Small intestine (tissue), 7 donors: ENCODE measurements at regions not wholly inside any gene's neighbourhood (a gene's known extent, or its start where the extent isn't known, plus 50 kb on each side); places are given as distances from the start of the nearest gene placed in this dataset.
"Not testable (repeated sequence)": the region's sequence is repeated elsewhere in the genome, so short reads cannot be mapped to it uniquely, and the experiment has no call there.

Source experiments
- DNase-seq, 2 donors: peaks; one replicate each; pipeline versions ENCODE4 v3.0.0 to v3.0.0-alpha.2; 2013
- FAIRE-seq: peaks from 2 replicates; lab custom pipeline; 2012; peaks lifted over from hg19 to GRCh38; lab: Jason Lieb, UNC
- H3K27ac ChIP-seq, 3 donors: one replicate each; pipeline ENCODE4 v1.5.1; 2013; ENCODE audit warnings: low read length in 2 of 3, mild to moderate bottlenecking in 2 of 3, control low read depth in 1 of 3, inconsistent platforms in 1 of 3, low read depth in 1 of 3, moderate library complexity in 1 of 3
- H3K27me3 ChIP-seq, 3 donors: one replicate each; pipeline ENCODE4 v1.6.1; 2013; ENCODE audit warnings: low read length in 3 of 3, inconsistent platforms in 1 of 3; ENCODE audit not compliant: control insufficient read depth in 3 of 3, insufficient read depth in 3 of 3
- H3K36me3 ChIP-seq, 3 donors: one replicate each; pipeline ENCODE4 v1.6.1; 2013; ENCODE audit warnings: low read length in 3 of 3, inconsistent platforms in 1 of 3, low read depth in 1 of 3, mild to moderate bottlenecking in 1 of 3, moderate library complexity in 1 of 3; ENCODE audit not compliant: control insufficient read depth in 3 of 3, insufficient read depth in 2 of 3
- H3K4me1 ChIP-seq, 3 donors: one replicate each; pipeline ENCODE4 v1.6.1; 2013; ENCODE audit warnings: low read length in 2 of 3, inconsistent platforms in 1 of 3, low read depth in 1 of 3, mild to moderate bottlenecking in 1 of 3, moderate library complexity in 1 of 3; ENCODE audit not compliant: control insufficient read depth in 3 of 3, insufficient read depth in 2 of 3
- H3K4me3 ChIP-seq, 3 donors: one replicate each; pipeline ENCODE4 v1.5.1; 2013; ENCODE audit warnings: low read length in 3 of 3, control low read depth in 1 of 3, inconsistent platforms in 1 of 3, low read depth in 1 of 3, mild to moderate bottlenecking in 1 of 3, moderate library complexity in 1 of 3
- H3K9me3 ChIP-seq, 2 donors: one replicate each; pipeline ENCODE4 v1.6.1; 2013; ENCODE audit warnings: low read depth in 1 of 2, low read length in 1 of 2; ENCODE audit not compliant: control insufficient read depth in 2 of 2, insufficient read depth in 1 of 2
- WGBS, 3 donors: extraction: QIAGEN DNeasy Blood & Tissue Kit; methylation state at CpG; one replicate each; pipeline ENCODE4 v1.1.7; 2013; 5-methylcytosine and 5-hydroxymethylcytosine counted together
- donor health status: healthy with polysubstance abuse.
- donor health status: control.
- donor health status: control.
- donor health status: Bipolar disorder and iron deficiency.
- donor health status: healthy.

- FAIRE-seq, result not testable (repeated sequence)
- WGBS, 3 donors, result 93 to 95% (median 95%) methylated on average over 14 of the region's 14 CpGs
Measured at GRCh38 chr4:114044351-114044750, 64.9 kb upstream of the ARSJ start.

GRCh38 chr4:114046331-114046730 is 66.9 kb upstream of the ARSJ start:
- WGBS, 3 donors, result 78 to 91% (median 78%) methylated on average over 3 of the region's 3 CpGs
- DNase-seq, result no peak
- no peak overlapping the region for H3K4me3 ChIP-seq
- H3K9me3 ChIP-seq, result no peaks in the 10 kb centered on the region
- H3K27ac ChIP-seq, result no peak overlapping the region
- H3K36me3 ChIP-seq, result no peaks in the 10 kb centered on the region
- no peak for FAIRE-seq
- no peaks in the 10 kb centered on the region for H3K4me1 ChIP-seq
- H3K27me3 ChIP-seq, result no peaks in the 10 kb centered on the region

More at GRCh38 chr4:114044351-114044750, 64.9 kb upstream of the ARSJ start:
- not testable (repeated sequence) for DNase-seq, H3K9me3 ChIP-seq, H3K27ac ChIP-seq, H3K27me3 ChIP-seq, H3K4me3 ChIP-seq, H3K4me1 ChIP-seq, H3K36me3 ChIP-seq

DNA sequence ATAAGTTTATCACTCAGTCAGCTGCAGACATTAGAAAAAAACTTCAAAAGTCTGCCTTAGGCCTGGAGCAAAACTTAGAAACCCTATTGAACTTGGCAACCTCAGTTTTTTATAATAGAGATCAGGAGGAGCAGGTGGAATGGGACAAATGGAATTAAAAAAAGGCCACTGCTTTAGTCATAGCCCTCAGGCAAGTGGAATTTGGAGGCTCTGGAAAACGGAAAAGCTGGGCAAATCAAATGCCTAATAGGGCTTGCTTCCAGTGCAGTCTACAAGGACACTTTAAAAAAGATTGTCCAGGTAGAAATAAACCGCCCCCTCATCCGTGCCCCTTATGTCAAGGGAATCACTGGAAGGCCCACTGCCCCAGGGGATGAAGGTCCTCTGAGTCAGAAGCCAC is 68.7 kb upstream of the ARSJ start:
- not testable (repeated sequence) for H3K36me3 ChIP-seq, H3K27ac ChIP-seq, H3K27me3 ChIP-seq, H3K9me3 ChIP-seq, H3K4me3 ChIP-seq, H3K4me1 ChIP-seq, FAIRE-seq, DNase-seq
- WGBS, 3 donors, result 69 to 82% (median 70%) methylated on average over 3 of the region's 3 CpGs

DNA sequence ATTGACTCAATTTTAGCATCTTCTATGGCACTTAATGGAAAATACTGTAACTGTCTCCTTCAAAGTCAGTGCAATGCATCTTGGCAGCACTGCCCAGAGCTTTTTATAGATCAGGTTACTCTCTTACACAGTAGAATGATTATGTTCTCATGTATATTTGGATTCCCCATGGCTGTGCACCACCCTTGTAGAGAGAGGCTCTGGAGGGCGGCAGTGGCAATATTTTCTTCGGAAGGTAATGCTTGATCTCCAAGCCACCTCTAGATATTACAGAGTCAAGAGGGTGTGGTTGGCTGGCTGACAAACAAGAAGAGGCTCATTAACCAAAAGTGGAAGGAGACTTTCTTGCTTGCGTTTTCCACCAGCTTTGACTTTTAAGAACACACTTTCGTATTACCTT is 72.8 kb upstream of the ARSJ start:
- no peak overlapping the region for H3K4me3 ChIP-seq
- 86 to 91% (median 90%) methylated on average over 4 of the region's 4 CpGs for WGBS, 3 donors
- no peaks in the 10 kb centered on the region for H3K9me3 ChIP-seq
- H3K4me1 ChIP-seq, result no peaks in the 10 kb centered on the region
- FAIRE-seq (no peak), DNase-seq (no peak)
- H3K36me3 ChIP-seq, result no peaks in the 10 kb centered on the region
- no peaks in the 10 kb centered on the region for H3K27me3 ChIP-seq
- no peak overlapping the region for H3K27ac ChIP-seq

- no peak for DNase-seq
Measured at GRCh38 chr4:114056599-114056998, 77.2 kb upstream of the ARSJ start.

GRCh38 chr4:114057746-114058145 is 78.3 kb upstream of the ARSJ start:
- H3K27me3 ChIP-seq, result no peaks in the 10 kb centered on the region
- H3K4me3 ChIP-seq, result no peak overlapping the region
- DNase-seq (peak; percentile 57 to 74), FAIRE-seq (no peak)
- H3K4me1 ChIP-seq, result no peaks in the 10 kb centered on the region
- H3K9me3 ChIP-seq, result no peaks in the 10 kb centered on the region
- WGBS, 3 donors, result 12 to 66% (median 43%) methylated on average over 2 of the region's 2 CpGs
- no peaks in the 10 kb centered on the region for H3K36me3 ChIP-seq
- H3K27ac ChIP-seq, result peak overlapping the region in 1 of 3 donors; percentile 36

More at GRCh38 chr4:114056599-114056998, 77.2 kb upstream of the ARSJ start:
- Histone ChIP-seq H3K9me3 (no peaks in the 10 kb centered on the region), H3K27me3 (no peaks in the 10 kb centered on the region), H3K27ac (no peak overlapping the region), H3K36me3 (no peaks in the 10 kb centered on the region), H3K4me3 (no peak overlapping the region), H3K4me1 (no peaks in the 10 kb centered on the region)
- 74 to 83% (median 76%) methylated on average over 5 of the region's 5 CpGs for WGBS, 3 donors
- FAIRE-seq, result no peak

GRCh38 chr4:114062499-114062898 is 83.1 kb upstream of the ARSJ start:
- Histone ChIP-seq H3K27me3 (no peaks in the 10 kb centered on the region), H3K27ac (no peak overlapping the region), H3K9me3 (no peaks in the 10 kb centered on the region), H3K4me3 (no peak overlapping the region), H3K4me1 (no peaks in the 10 kb centered on the region), H3K36me3 (no peaks in the 10 kb centered on the region)
- DNase-seq (no peak), FAIRE-seq (peak; percentile 19)
- 80 to 90% (median 89%) methylated on average over 1 of the region's 1 CpG for WGBS, 3 donors

- no peak overlapping the region for H3K4me3 ChIP-seq
- no peak overlapping the region for H3K27ac ChIP-seq
- no peaks in the 10 kb centered on the region for H3K27me3 ChIP-seq
- DNase-seq (no peak), FAIRE-seq (no peak)
- H3K4me1 ChIP-seq, result no peaks in the 10 kb centered on the region
- 71 to 93% (median 76%) methylated on average over 1 of the region's 1 CpG for WGBS, 3 donors
- H3K9me3 ChIP-seq, result no peaks in the 10 kb centered on the region
- no peaks in the 10 kb centered on the region for H3K36me3 ChIP-seq
Measured at GRCh38 chr4:114072781-114073180, 93.3 kb upstream of the ARSJ start.

GRCh38 chr4:114076899-114077570 is 97.6 kb upstream of the ARSJ start:
- 88 to 89% (median 88%) methylated on average over 1 of the region's 1 CpG for WGBS, 3 donors
- Histone ChIP-seq H3K4me3 (no peak overlapping the region), H3K27me3 (no peaks in the 10 kb centered on the region), H3K36me3 (no peaks in the 10 kb centered on the region), H3K9me3 (no peaks in the 10 kb centered on the region), H3K27ac (no peak overlapping the region), H3K4me1 (no peaks in the 10 kb centered on the region)
- no peak for DNase-seq
- no peak for FAIRE-seq
